Fibroblast of pulmonary artery (primary cell): ENCODE measurements at regions not wholly inside any gene's neighbourhood (a gene's known extent, or its start where the extent isn't known, plus 50 kb on each side); places are given as distances from the start of the nearest gene placed in this dataset.

ENCODE experiments used
- DNase-seq: peaks from one replicate; pipeline ENCODE4 v3.0.0-alpha.2; 2010; ENCODE audit warnings: low read depth
- H3K4me3 ChIP-seq: replicated peaks from 2 replicates; pipeline ENCODE4 v1.5.1; 2011; ENCODE audit warnings: low read depth, mild to moderate bottlenecking, control low read depth, low read length, moderate library complexity
- TF ChIP-seq, protein P1 (sequence below): IDR thresholded peaks from 2 replicates; pipeline ENCODE4 v1.5.1; 2011; ENCODE audit warnings: mild to moderate bottlenecking, control low read depth, low read length, inconsistent platforms; ENCODE audit errors: missing control alignments

DNA sequence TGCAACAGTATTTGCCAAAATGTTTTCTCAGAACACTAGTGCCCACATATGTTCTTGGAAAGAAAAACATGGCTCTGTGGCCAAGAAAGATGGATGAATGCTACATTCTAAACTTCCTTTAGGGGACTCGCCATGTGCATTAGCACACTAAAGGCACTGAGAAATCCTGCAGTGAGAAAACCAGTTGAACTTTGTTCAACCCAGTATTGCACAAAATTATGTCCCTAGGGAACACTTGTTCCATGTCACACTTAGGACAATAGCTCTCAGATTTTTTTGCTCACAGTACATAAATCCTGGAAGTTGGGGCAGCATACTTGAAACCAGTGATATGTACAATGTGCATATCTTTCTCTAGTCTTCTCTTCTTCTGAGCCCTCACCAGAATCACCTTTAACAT, 96.6 kb downstream of the ADRB2 start:
- TF ChIP-seq, protein P1, sequence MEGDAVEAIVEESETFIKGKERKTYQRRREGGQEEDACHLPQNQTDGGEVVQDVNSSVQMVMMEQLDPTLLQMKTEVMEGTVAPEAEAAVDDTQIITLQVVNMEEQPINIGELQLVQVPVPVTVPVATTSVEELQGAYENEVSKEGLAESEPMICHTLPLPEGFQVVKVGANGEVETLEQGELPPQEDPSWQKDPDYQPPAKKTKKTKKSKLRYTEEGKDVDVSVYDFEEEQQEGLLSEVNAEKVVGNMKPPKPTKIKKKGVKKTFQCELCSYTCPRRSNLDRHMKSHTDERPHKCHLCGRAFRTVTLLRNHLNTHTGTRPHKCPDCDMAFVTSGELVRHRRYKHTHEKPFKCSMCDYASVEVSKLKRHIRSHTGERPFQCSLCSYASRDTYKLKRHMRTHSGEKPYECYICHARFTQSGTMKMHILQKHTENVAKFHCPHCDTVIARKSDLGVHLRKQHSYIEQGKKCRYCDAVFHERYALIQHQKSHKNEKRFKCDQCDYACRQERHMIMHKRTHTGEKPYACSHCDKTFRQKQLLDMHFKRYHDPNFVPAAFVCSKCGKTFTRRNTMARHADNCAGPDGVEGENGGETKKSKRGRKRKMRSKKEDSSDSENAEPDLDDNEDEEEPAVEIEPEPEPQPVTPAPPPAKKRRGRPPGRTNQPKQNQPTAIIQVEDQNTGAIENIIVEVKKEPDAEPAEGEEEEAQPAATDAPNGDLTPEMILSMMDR = no peak
- DNase-seq = no peak
- H3K4me3 ChIP-seq = no peak overlapping the region

DNA sequence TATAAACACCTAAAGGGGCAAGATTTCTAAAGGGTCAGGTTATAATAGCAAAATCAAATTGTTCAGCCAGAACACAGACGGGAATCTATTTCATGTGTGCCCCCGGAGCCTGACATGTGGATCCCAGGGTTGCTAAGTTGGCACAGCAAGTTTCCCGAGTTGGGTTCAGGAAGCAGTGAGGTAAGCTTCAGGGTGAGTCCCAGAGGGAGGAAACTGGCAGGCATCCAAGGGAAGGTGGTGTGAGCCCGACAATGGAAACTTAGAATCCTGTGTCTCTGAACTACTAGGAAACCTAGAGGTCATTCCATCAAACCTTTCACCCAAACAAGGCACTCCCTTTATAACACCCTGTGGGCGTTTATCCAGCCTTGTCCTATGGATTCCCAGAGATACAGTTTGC, 98.4 kb downstream of the ADRB2 start:
- TF ChIP-seq, protein P1 = no peak
- DNase-seq = peak; percentile 35

DNA sequence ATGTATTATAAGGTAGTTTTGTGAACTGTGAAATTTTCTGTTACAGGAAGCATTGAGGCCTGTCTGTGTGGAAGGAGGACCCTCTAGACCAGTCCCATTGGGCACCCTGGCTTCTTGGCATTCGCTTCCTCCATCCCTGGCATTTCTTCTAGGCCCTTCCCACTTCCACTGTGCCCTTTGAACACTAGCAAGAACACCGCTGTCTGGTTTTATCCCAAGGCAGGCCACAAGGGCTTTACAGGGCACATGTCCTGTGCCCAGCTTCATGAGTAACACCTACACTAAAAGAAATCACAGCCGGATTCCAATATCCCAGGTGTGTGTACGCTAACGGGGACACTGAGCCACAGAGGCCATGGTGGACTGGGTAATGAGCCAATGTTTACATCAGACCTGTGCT, 99.8 kb downstream of the ADRB2 start:
- TF ChIP-seq, protein P1 = no peak
- H3K4me3 ChIP-seq = no peak overlapping the region
- no peak for DNase-seq

More for the DNA sequence above, 98.4 kb downstream of the ADRB2 start:
- no peak overlapping the region for H3K4me3 ChIP-seq

DNA sequence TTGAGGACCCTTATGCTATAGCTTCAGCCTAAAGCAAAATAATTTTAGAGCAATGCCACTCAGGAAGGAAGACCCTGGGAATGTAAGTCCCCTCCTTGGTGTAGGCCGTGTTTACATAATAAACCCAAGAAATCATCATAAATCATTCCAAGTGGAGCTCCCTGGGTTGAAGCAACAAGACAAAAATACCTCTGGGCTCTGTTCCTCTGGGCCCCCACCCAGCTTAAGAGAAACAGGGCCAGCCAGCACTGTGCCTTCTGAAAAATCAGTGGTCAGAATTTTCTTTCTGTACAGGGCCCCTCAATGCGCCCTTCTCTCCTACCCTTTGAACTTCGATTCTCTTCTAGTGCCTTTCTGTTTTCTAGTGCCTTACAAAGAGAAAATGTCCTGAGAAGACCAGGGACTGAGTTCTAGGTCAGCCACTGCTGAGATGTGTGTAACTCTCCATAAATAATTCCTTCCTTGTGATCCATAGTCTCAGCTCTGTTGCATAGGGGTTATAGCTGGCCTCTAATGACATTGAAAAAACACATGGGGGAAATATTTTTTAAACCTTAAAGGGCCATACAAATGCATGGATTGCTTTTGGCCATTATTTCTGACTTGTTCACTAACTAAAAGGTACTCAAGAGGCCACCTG, 101.0 kb downstream of the ADRB2 start:
- no peak overlapping the region for H3K4me3 ChIP-seq
- TF ChIP-seq, protein P1 = no peak
- DNase-seq = no peak

DNA sequence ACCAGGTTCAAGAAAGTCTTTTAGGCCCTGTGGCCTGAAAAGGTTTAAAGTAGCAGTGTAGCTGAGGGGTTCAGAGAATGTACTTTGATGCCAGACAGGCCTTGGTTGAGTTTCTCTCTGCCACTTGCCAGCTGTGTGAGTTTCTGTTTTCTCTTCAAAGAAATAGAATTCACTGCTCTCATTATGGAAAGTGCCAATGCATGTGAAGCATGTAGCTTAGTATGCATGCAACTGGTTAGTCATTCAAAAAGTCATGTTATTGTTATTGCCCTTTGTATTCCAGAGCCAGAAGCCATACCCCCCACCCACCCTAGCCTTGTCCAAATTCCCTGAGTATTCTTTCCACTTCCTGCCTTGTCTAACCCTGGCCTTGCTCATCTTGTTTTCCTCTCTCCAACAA, 101.7 kb downstream of the ADRB2 start:
- no peak overlapping the region for H3K4me3 ChIP-seq
- TF ChIP-seq, protein P1 = no peak
- peak; percentile 22 for DNase-seq

DNA sequence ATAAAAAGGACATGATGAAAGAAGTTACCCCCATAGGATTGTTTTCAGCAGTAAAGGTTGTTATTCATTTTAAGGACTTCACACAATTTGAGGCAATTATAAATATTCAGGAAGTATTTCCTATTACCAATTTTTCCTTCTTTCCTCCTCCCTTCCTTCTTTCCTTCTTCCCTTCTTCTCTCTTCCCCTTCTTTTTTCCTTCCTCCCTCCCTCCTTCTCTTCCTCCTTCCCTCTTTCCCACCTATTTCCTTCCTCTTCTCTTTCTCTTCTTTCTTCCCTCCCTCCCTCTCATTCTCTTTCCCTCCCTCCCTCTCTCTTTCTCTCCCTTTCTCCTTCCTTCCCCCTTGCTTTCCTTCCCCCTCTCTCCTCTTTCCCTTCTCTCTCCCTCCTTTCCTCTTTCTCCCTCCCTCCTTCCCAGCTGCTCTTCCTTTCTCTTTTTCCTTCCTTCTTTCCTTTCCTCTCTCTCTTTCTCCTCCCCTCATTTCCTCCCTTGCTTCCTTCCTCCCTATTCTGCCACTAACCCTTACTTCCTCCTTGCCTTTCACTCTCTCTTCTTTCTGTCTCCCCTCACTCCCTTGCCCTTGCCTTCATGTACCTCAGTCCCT, 105.1 kb downstream of the ADRB2 start:
- H3K4me3 ChIP-seq = no peak overlapping the region
- TF ChIP-seq, protein P1 = no peak
- DNase-seq = no peak

DNA sequence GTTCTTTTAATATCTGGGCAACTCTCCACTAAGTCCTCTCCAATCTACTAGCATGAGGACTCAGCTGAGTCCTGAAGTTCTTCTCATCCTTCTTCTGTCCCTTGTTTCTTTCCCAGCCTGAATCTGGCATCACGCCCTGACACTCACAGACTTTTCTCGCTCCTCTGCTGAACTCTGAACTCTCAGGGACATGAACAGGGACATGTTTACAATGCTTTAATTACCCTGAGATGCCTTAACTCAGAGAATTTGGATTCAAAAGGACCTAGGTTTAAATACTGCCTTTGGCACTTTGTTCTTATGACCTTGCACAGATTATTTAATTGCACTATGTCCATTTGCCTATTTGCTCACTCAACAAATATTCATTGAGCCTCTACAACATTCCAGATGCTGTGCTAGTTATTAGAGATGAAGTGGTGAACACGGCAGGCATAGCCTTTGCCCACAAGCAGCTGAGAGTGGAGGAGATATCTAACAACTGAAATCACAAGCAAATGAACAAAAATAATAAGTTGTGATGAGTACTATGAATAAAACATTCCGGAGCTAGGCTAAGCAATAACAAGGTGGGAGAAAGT, 106.0 kb downstream of the ADRB2 start:
- TF ChIP-seq, protein P1 = no peak
- H3K4me3 ChIP-seq = no peak overlapping the region
- no peak for DNase-seq
